Esophagus muscularis mucosa (tissue), 4 donors: ENCODE measurements at regions not wholly inside any gene's neighbourhood (a gene's known extent, or its start where the extent isn't known, plus 50 kb on each side); places are given as distances from the start of the nearest gene placed in this dataset.
A peak's percentile ranks its signal among the peaks of the same experiment; 100 is the strongest.
"Not testable (repeated sequence)": the region's sequence is repeated elsewhere in the genome, so short reads cannot be mapped to it uniquely, and the experiment has no call there.

Experiments used
- DNase-seq: peaks from one replicate; pipeline ENCODE4 v3.0.0-alpha.2; 2017; ENCODE audit errors: extremely low spot score
- H3K27ac ChIP-seq, 4 donors: fragments of 200-600 bp; sonication (generic); replicated peaks in 1 of 4; 1 replicate in 3 of 4; 2 replicates in 1 of 4; pipeline ENCODE4 v1.5.1; 2016 to 2019; ENCODE audit warnings: mild to moderate bottlenecking in 1 of 4
- H3K27me3 ChIP-seq, 4 donors: fragments of 200-600 bp; sonication (generic); one replicate each; pipeline versions ENCODE4 v1.5.1 to v1.6.0; 2016 to 2019
- H3K36me3 ChIP-seq, 4 donors: fragments of 200-600 bp; sonication (generic); one replicate each; pipeline ENCODE4 v1.5.1; 2016 to 2019
- H3K4me1 ChIP-seq, 4 donors: fragments of 200-600 bp; sonication (generic); one replicate each; pipeline ENCODE4 v1.5.1; 2016 to 2019
- H3K4me3 ChIP-seq, 4 donors: fragments of 200-600 bp; sonication (generic); 1 replicate in 2 of 4; 2 replicates in 2 of 4; pipeline ENCODE4 v1.5.1; 2016 to 2019; ENCODE audit warnings: mild to moderate bottlenecking in 4 of 4, moderate library complexity in 1 of 4
- H3K9me3 ChIP-seq, 4 donors: fragments of 200-600 bp; sonication (generic); 1 replicate in 3 of 4; 2 replicates in 1 of 4; pipeline ENCODE4 v1.5.1; 2016 to 2019
- CTCF ChIP-seq, 3 experiments: fragments of 200-600 bp in 2 of 3; fragments of 450-650 bp in 1 of 3; sonication (generic) in 2 of 3; IDR thresholded peaks; one replicate each; pipeline ENCODE4 v1.5.1; 2017 to 2019; ENCODE audit warnings: antibody characterized with exemption in 3 of 3, mild to moderate bottlenecking in 2 of 3, moderate library complexity in 1 of 3
- EP300 ChIP-seq: sonication (generic); formaldehyde crosslinking; IDR thresholded peaks from one replicate; pipeline ENCODE4 v1.6.1; 2017; ENCODE audit warnings: antibody characterized with exemption
- POLR2A ChIP-seq: fragments of 450-650 bp; IDR thresholded peaks from one replicate; pipeline ENCODE4 v1.6.1; 2017; ENCODE audit warnings: antibody characterized with exemption, moderate library complexity, mild to moderate bottlenecking, low read depth
- POLR2AphosphoS5 ChIP-seq, 2 donors: sonication (generic); formaldehyde crosslinking; IDR thresholded peaks; one replicate each; pipeline ENCODE4 v1.6.1; 2017; ENCODE audit warnings: antibody characterized with exemption in 2 of 2
- WGBS: methylation state at CpG from one replicate; pipeline ENCODE4 v1.1.5; 2018; 5-methylcytosine and 5-hydroxymethylcytosine counted together
- intact Hi-C: fragments of 100-400 bp; cut with DNase I; formaldehyde crosslinking; loops from one replicate; pipeline ENCODE4 v1.15.1; 2023

GRCh38 chr19:41510484-41510883, 65.5 kb upstream of the CEACAM21 start:
- TF ChIP-seq POLR2AphosphoS5 (IDR thresholded peaks at IDR 0.05) (no peak), POLR2A (no peak), EP300 (no peak), CTCF (IDR thresholded peaks at IDR 0.05) (no peak)
- no peak for DNase-seq
- Histone ChIP-seq H3K4me1 (no peaks in the 10 kb centered on the region), H3K4me3 (no peak overlapping the region), H3K27me3 (peaks cover 0 to 83% (median 3%) of the 10 kb centered on the region in 4 donors), H3K9me3 (no peaks in the 10 kb centered on the region), H3K36me3 (no peaks in the 10 kb centered on the region), H3K27ac (no peak overlapping the region)
- intact Hi-C loops, result no loop called here
- WGBS, result 66% methylated on average over 12 of the region's 12 CpGs

- 76% methylated on average over 8 of the region's 8 CpGs for WGBS
- H3K27me3 ChIP-seq, result peaks cover 0 to 86% (median 3%) of the 10 kb centered on the region in 4 donors
- H3K36me3 ChIP-seq, result no peaks in the 10 kb centered on the region
- DNase-seq, result no peak
- H3K4me3 ChIP-seq, result no peak overlapping the region
- no peak overlapping the region for H3K27ac ChIP-seq
- H3K9me3 ChIP-seq, result no peaks in the 10 kb centered on the region
- no peak for TF ChIP-seq POLR2AphosphoS5 (IDR thresholded peaks at IDR 0.05)
- TF ChIP-seq CTCF (IDR thresholded peaks at IDR 0.05), result no peak
- no peak for TF ChIP-seq EP300
- no peak for TF ChIP-seq POLR2A
- H3K4me1 ChIP-seq, result no peaks in the 10 kb centered on the region
- intact Hi-C loops, result no loop called here
Observed at GRCh38 chr19:41511628-41512027, 64.3 kb upstream of the CEACAM21 start.

GRCh38 chr19:41515015-41515652, 60.8 kb upstream of the CEACAM21 start:
- H3K27ac ChIP-seq, result no peak overlapping the region
- no peaks in the 10 kb centered on the region for H3K9me3 ChIP-seq
- no peak overlapping the region for H3K4me3 ChIP-seq
- no peak for DNase-seq
- H3K36me3 ChIP-seq, result no peaks in the 10 kb centered on the region
- intact Hi-C loops, result no loop called here
- H3K27me3 ChIP-seq, result peaks cover 0 to 96% (median 5%) of the 10 kb centered on the region in 4 donors
- WGBS, result 48% methylated on average over 15 of the region's 25 CpGs
- TF ChIP-seq POLR2AphosphoS5 (IDR thresholded peaks at IDR 0.05), result no peak
- no peak for TF ChIP-seq POLR2A
- no peak for TF ChIP-seq CTCF (IDR thresholded peaks at IDR 0.05)
- no peak for TF ChIP-seq EP300
- H3K4me1 ChIP-seq, result no peaks in the 10 kb centered on the region

GRCh38 chr19:41516292-41517171, 59.4 kb upstream of the CEACAM21 start:
- TF ChIP-seq CTCF (IDR thresholded peaks at IDR 0.05), result peak in 1 of 3 experiments; percentile 7

More at GRCh38 chr19:41516292-41517171, 59.4 kb upstream of the CEACAM21 start:
- intact Hi-C loops, H3K36me3 ChIP-seq, DNase-seq, H3K9me3 ChIP-seq, H3K27ac ChIP-seq, H3K4me1 ChIP-seq, H3K4me3 ChIP-seq: not testable (repeated sequence)
- 58% methylated on average over 19 of the region's 19 CpGs for WGBS
- H3K27me3 ChIP-seq, result peaks cover 0 to 94% (median 10%) of the 10 kb centered on the region in 4 donors
